Heart right ventricle (tissue), 16 donors: ENCODE measurements at regions not wholly inside any gene's neighbourhood (a gene's known extent, or its start where the extent isn't known, plus 50 kb on each side); places are given as distances from the start of the nearest gene placed in this dataset.

Experiments used
- ATAC-seq, 8 donors: fragments of 200-7000 bp; cut with Tn5 transposase; one replicate each; pipeline ENCODE4 v1.9.1; 2020; ENCODE audit warnings: mild to moderate bottlenecking in 8 of 8, moderate library complexity in 8 of 8, moderate number of reproducible peaks in 1 of 8
- DNase-seq, 2 donors: peaks; one replicate each; pipeline ENCODE4 v3.0.0-alpha.2; 2020
- H3K27ac ChIP-seq, 10 donors: fragments of 200-600 bp; sonication (generic) in 2 of 10; one replicate each; pipeline versions ENCODE4 v1.5.0 to v1.8.0; 2020 to 2022; ENCODE audit warnings: mild to moderate bottlenecking in 3 of 10
- H3K27me3 ChIP-seq, 7 donors: fragments of 200-600 bp; one replicate each; pipeline ENCODE4 v1.8.0; 2021 to 2022; ENCODE audit warnings: mild to moderate bottlenecking in 2 of 7
- H3K36me3 ChIP-seq, 9 donors: fragments of 200-600 bp; sonication (generic) in 1 of 9; one replicate each; pipeline versions ENCODE4 v1.5.0 to v1.8.0; 2020 to 2022; ENCODE audit warnings: mild to moderate bottlenecking in 2 of 9
- H3K4me1 ChIP-seq, 9 donors: fragments of 200-600 bp; sonication (generic) in 1 of 9; one replicate each; pipeline versions ENCODE4 v1.5.0 to v1.8.0; 2020 to 2022; ENCODE audit warnings: mild to moderate bottlenecking in 4 of 9
- H3K4me3 ChIP-seq, 10 donors: fragments of 200-600 bp; sonication (generic) in 2 of 10; one replicate each; pipeline versions ENCODE4 v1.5.0 to v1.8.0; 2020 to 2022; ENCODE audit warnings: mild to moderate bottlenecking in 7 of 10, moderate library complexity in 2 of 10
- H3K9me3 ChIP-seq, 11 donors: fragments of 200-600 bp in 10 of 11; sonication (generic) in 2 of 11; one replicate each; pipeline versions ENCODE4 v1.5.0 to v1.8.0; 2013 to 2022; ENCODE audit warnings: mild to moderate bottlenecking in 2 of 11, control low read depth in 1 of 11, moderate library complexity in 1 of 11
- CTCF ChIP-seq, 9 donors: fragments of 200-600 bp; sonication (generic) in 2 of 9; IDR thresholded peaks; one replicate each; pipeline versions ENCODE4 v1.5.0 to v1.8.0; 2021 to 2022; ENCODE audit warnings: antibody characterized with exemption in 9 of 9, mild to moderate bottlenecking in 5 of 9, moderate library complexity in 1 of 9
- WGBS, 2 donors: extraction: QIAGEN DNeasy Blood & Tissue Kit; methylation state at CpG; one replicate each; pipeline ENCODE4 v1.1.7; 2013; ENCODE audit warnings: inconsistent platforms in 1 of 2; 5-methylcytosine and 5-hydroxymethylcytosine counted together
- intact Hi-C, 10 donors: fragments of 100-400 bp; cut with DNase I; formaldehyde crosslinking; loops; one replicate each; pipeline versions ENCODE4 v1.11.1 to v1.14.2; 2022
- donor health status: Arrhythmogenic right ventricular cardiomyopathy.
- donor health status: ischemic (EF 13 %, LVEDD 7.1; RV severe dilation, severe dysfunction).
- donor health status: healthy with polysubstance abuse.
- donor health status: DM: no; HTN: yes; CAD: no.
- donor health status: DM: no; HTN: no; CAD: no.
- donor health status: ischemic (EF 25% LVEDD 6.9; RV normal size, moderate dysfunction).
- donor health status: ischemic (EF 25% LVEDD 5.7; RV mildly dilated, moderate dysfunction).
- donor health status: healthy.
- donor health status: DM: yes; HTN: yes; CAD: no.
- donor health status: Ischemic cardiomyopathy.
- donor health status: ischemic (EF 35%, LVEDD 5.7; RV mildly dilated, moderate dysfunction).
- donor health status: nonischemic (EF 11% LVEDD 7.7; RV severe dilation, severe dysfunction).
- donor health status: DM: yes; HTN: yes; CAD: no.
- donor health status: PGD.
- donor health status: ischemic (EF 29% LVEDD 5.4; RV normal size, mild dysfunction).
- donor health status: nonischemic (EF 23%, LVEDD 6.1; RV moderate dilation, normal function).

GRCh38 chr4:65046192-65047133, 623.8 kb downstream of the EPHA5 start:
- WGBS, 2 donors: 74 to 78% methylated on average over 4 of the region's 4 CpGs
- Histone ChIP-seq H3K27ac (no peak overlapping the region), H3K9me3 (no peaks in the 10 kb centered on the region), H3K27me3 (no peaks in the 10 kb centered on the region), H3K36me3 (no peaks in the 10 kb centered on the region), H3K4me1 (no peaks in the 10 kb centered on the region), H3K4me3 (no peak overlapping the region)
- intact Hi-C loops: no loop called here
- peak in 1 of 8 donors; percentile 39 for ATAC-seq
- DNase-seq: no peak
- no peak for TF ChIP-seq CTCF (IDR thresholded peaks at IDR 0.05)

GRCh38 chr4:65033899-65034298, 624.6 kb upstream of the TECRL start:
- H3K4me1 ChIP-seq: no peaks in the 10 kb centered on the region
- DNase-seq (no peak), ATAC-seq (no peak)
- peaks cover 0 to 3% (median 0%) of the 10 kb centered on the region in 11 donors for H3K9me3 ChIP-seq
- intact Hi-C loops: no loop called here
- H3K4me3 ChIP-seq: no peak overlapping the region
- H3K27ac ChIP-seq: no peak overlapping the region
- H3K36me3 ChIP-seq: no peaks in the 10 kb centered on the region
- 52 to 64% methylated on average over 2 of the region's 2 CpGs for WGBS, 2 donors
- peak in 2 of 9 donors; percentile 10 to 17 for TF ChIP-seq CTCF (IDR thresholded peaks at IDR 0.05)
- no peaks in the 10 kb centered on the region for H3K27me3 ChIP-seq

- TF ChIP-seq CTCF (IDR thresholded peaks at IDR 0.05): no peak
Measured at GRCh38 chr4:65028592-65028991, 619.3 kb upstream of the TECRL start.

GRCh38 chr4:65023883-65024670, 614.8 kb upstream of the TECRL start:
- Histone ChIP-seq H3K27me3 (no peaks in the 10 kb centered on the region), H3K4me1 (no peaks in the 10 kb centered on the region), H3K27ac (peak overlapping the region in 2 of 10 donors; percentile 41 to 46), H3K4me3 (peak overlapping the region in 7 of 10 donors; percentile 2 to 42 (median 10)), H3K9me3 (peaks cover 0 to 12% (median 0%) of the 10 kb centered on the region in 11 donors), H3K36me3 (no peaks in the 10 kb centered on the region)
- TF ChIP-seq CTCF (IDR thresholded peaks at IDR 0.05): no peak
- no peak for DNase-seq
- intact Hi-C loops: no loop called here
- ATAC-seq: peak in 5 of 8 donors; percentile 20 to 85 (median 74)
- WGBS, 2 donors: 56 to 60% methylated on average over 3 of the region's 3 CpGs

More at GRCh38 chr4:65028592-65028991, 619.3 kb upstream of the TECRL start:
- H3K36me3 ChIP-seq: no peaks in the 10 kb centered on the region
- no peak overlapping the region for H3K4me3 ChIP-seq
- no peaks in the 10 kb centered on the region for H3K4me1 ChIP-seq
- WGBS, 2 donors: 83 to 89% methylated on average over 3 of the region's 3 CpGs
- ATAC-seq (no peak), DNase-seq (no peak)
- no peaks in the 10 kb centered on the region for H3K27me3 ChIP-seq
- no peak overlapping the region for H3K27ac ChIP-seq
- peaks cover 0 to 10% (median 0%) of the 10 kb centered on the region in 11 donors for H3K9me3 ChIP-seq
- intact Hi-C loops: no loop called here
